Neural cell (in vitro differentiated cells): ENCODE measurements at regions not wholly inside any gene's neighbourhood (a gene's known extent, or its start where the extent isn't known, plus 50 kb on each side); places are given as distances from the start of the nearest gene placed in this dataset.

Experiments used
- H2AFZ ChIP-seq: fragments of 200-600, 300-800 bp; sonication (generic), shearing (Covaris generic); 2 replicates; pipeline ENCODE4 v1.6.0; 2014; ENCODE audit warnings: low read depth, mild to moderate bottlenecking, antibody characterized with exemption, low read length, moderate library complexity
- H3F3A ChIP-seq: fragments of 200-600 bp; shearing (Covaris generic); 2 replicates; pipeline ENCODE4 v1.6.1; 2016; ENCODE audit warnings: mild to moderate bottlenecking, moderate library complexity, mixed read lengths, antibody characterized with exemption, low read length; ENCODE audit not compliant: insufficient read depth, poor library complexity, severe bottlenecking
- H3K27ac ChIP-seq: fragments of 200-600, 300-800 bp; sonication (generic), shearing (Covaris generic); 2 replicates; pipeline ENCODE4 v1.5.1; 2014; ENCODE audit warnings: mild to moderate bottlenecking, low read length, moderate library complexity
- H3K27me3 ChIP-seq: fragments of 300-800, 200-600 bp; sonication (generic), shearing (Covaris generic); 2 replicates; pipeline ENCODE4 v1.6.0; 2014; ENCODE audit warnings: mild to moderate bottlenecking, low read depth, low read length, moderate library complexity; ENCODE audit not compliant: insufficient read depth
- H3K36me3 ChIP-seq: fragments of 300-800, 200-600 bp; sonication (generic), shearing (Covaris generic); 2 replicates; pipeline ENCODE4 v1.5.1; 2014; ENCODE audit warnings: mild to moderate bottlenecking, antibody characterized with exemption, low read length, moderate library complexity; ENCODE audit not compliant: insufficient read depth
- H3K4me2 ChIP-seq: fragments of 300-800, 200-600 bp; sonication (generic), shearing (Covaris generic); 2 replicates; pipeline ENCODE4 v1.6.0; 2014; ENCODE audit warnings: mild to moderate bottlenecking, low read length
- H3K4me3 ChIP-seq: fragments of 300-800, 200-600 bp; sonication (generic), shearing (Covaris generic); 2 replicates; pipeline ENCODE4 v1.5.1; 2014; ENCODE audit warnings: mild to moderate bottlenecking, low read length, moderate library complexity
- H3K79me2 ChIP-seq: fragments of 200-600 bp; shearing (Covaris generic); replicated peaks from 2 replicates; pipeline ENCODE4 v1.6.0; 2014; ENCODE audit warnings: mild to moderate bottlenecking, low read length, moderate library complexity; ENCODE audit not compliant: insufficient read depth
- H3K9ac ChIP-seq: fragments of 300-800, 200-600 bp; sonication (generic), shearing (Covaris generic); 2 replicates; pipeline ENCODE4 v1.6.1; 2016; ENCODE audit warnings: mild to moderate bottlenecking, low read length, mixed read lengths
- H3K9me2 ChIP-seq: fragments of 200-600 bp; shearing (Covaris generic); 2 replicates; pipeline ENCODE4 v1.6.1; 2016; ENCODE audit warnings: mild to moderate bottlenecking, low read length, mixed read lengths; ENCODE audit not compliant: insufficient read depth
- H3K9me3 ChIP-seq: fragments of 200-600, 300-800 bp; sonication (generic), shearing (Covaris generic); 2 replicates; pipeline ENCODE4 v1.6.1; 2016; ENCODE audit warnings: mild to moderate bottlenecking, mixed run types, low read length, moderate library complexity, mixed read lengths
- H4K20me1 ChIP-seq: fragments of 200-600 bp; shearing (Covaris generic); 2 replicates; pipeline ENCODE4 v1.6.1; 2016; ENCODE audit warnings: mild to moderate bottlenecking, mixed run types; ENCODE audit not compliant: insufficient read depth
- EP300 ChIP-seq: fragments of 450-650 bp; conservative IDR thresholded peaks from 2 replicates; pipeline ENCODE4 v1.6.1; 2014; ENCODE audit warnings: antibody characterized with exemption, mild to moderate bottlenecking, moderate library complexity; ENCODE audit not compliant: poor library complexity, severe bottlenecking
- EZH2 ChIP-seq: fragments of 200-600, 300-800 bp; shearing (Covaris generic), sonication (generic); IDR thresholded peaks from 2 replicates; pipeline ENCODE4 v1.6.1; 2014; ENCODE audit warnings: antibody characterized with exemption, low read length, borderline replicate concordance, mild to moderate bottlenecking; ENCODE audit not compliant: insufficient read depth, poor library complexity, severe bottlenecking
- MXI1 ChIP-seq: fragments of 450-650 bp; conservative IDR thresholded peaks from 2 replicates; pipeline ENCODE4 v1.6.1; 2014; ENCODE audit warnings: antibody characterized with exemption, mild to moderate bottlenecking; ENCODE audit not compliant: poor library complexity, severe bottlenecking
- POLR2AphosphoS5 ChIP-seq: IDR thresholded peaks from 2 replicates; pipeline ENCODE4 v1.6.1; 2012
- RAD21 ChIP-seq: fragments of 450-650 bp; conservative IDR thresholded peaks from 2 replicates; pipeline ENCODE4 v1.6.1; 2014; ENCODE audit warnings: antibody characterized with exemption, mild to moderate bottlenecking, moderate library complexity
- REST ChIP-seq: IDR thresholded peaks from 2 replicates; pipeline ENCODE4 v1.6.1; 2012; ENCODE audit warnings: borderline replicate concordance
- SMC3 ChIP-seq: fragments of 450-650 bp; conservative IDR thresholded peaks from 2 replicates; pipeline ENCODE4 v1.6.1; 2014; ENCODE audit warnings: antibody characterized with exemption, mild to moderate bottlenecking, moderate library complexity; ENCODE audit not compliant: poor library complexity
- TAF1 ChIP-seq: IDR thresholded peaks from 2 replicates; pipeline ENCODE4 v1.6.1; 2012; ENCODE audit warnings: low read depth
- TF ChIP-seq, protein P1 (sequence below): fragments of 450-650 bp; IDR thresholded peaks from 2 replicates; pipeline ENCODE4 v1.5.1; 2014; ENCODE audit warnings: antibody characterized with exemption, mild to moderate bottlenecking, moderate library complexity; ENCODE audit not compliant: poor library complexity, severe bottlenecking

DNA sequence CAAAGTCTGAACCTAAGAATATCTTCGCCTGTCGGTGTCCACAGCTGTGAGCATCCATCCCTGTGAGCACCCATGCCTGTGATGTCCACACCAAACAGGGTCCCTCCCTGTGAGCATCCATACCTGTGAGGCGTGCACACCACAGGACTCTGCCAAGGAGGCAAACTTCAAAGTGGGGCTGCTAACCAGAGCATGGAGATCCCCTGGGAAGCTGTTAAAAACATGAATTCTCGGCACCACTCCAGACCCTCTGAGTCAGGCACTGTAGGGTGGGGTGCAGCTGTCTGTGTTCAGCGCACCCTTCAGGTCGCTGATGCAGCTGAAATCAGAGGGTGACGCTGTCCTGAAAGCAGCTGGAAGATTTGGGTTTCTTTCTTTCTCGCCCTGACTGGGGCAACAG lies 85.4 kb upstream of the NXT1 start:
- Histone ChIP-seq H3K36me3 (no peaks in the 10 kb centered on the region), H3K27ac (no peak overlapping the region), H4K20me1 (no peaks in the 10 kb centered on the region), H3F3A (no peaks in the 10 kb centered on the region), H3K4me3 (no peak overlapping the region), H3K27me3 (no peaks in the 10 kb centered on the region), H3K79me2 (no peaks in the 10 kb centered on the region), H3K9me2 (no peaks in the 10 kb centered on the region), H3K4me2 (no peak overlapping the region), H3K9ac (no peak overlapping the region), H3K9me3 (peaks cover 5% of the 10 kb centered on the region), H2AFZ (no peak overlapping the region)
- TF ChIP-seq MXI1 (no peak), EP300 (no peak), POLR2AphosphoS5 (no peak), REST (no peak), TAF1 (no peak), EZH2 (no peak), RAD21 (no peak)

GRCh38 chr20:23264545-23264944 lies 86.0 kb upstream of the NXT1 start:
- Histone ChIP-seq H3F3A (no peaks in the 10 kb centered on the region), H3K36me3 (no peaks in the 10 kb centered on the region), H3K79me2 (no peaks in the 10 kb centered on the region), H3K27me3 (no peaks in the 10 kb centered on the region), H3K9me2 (no peaks in the 10 kb centered on the region), H3K4me2 (no peak overlapping the region), H2AFZ (no peak overlapping the region), H3K9me3 (peaks cover 5% of the 10 kb centered on the region), H4K20me1 (no peaks in the 10 kb centered on the region), H3K9ac (no peak overlapping the region), H3K4me3 (no peak overlapping the region), H3K27ac (no peak overlapping the region)
- TF ChIP-seq SMC3 (no peak), TAF1 (no peak), MXI1 (no peak), POLR2AphosphoS5 (no peak), EZH2 (no peak), EP300 (no peak), RAD21 (no peak), REST (no peak)
- TF ChIP-seq, protein P1, sequence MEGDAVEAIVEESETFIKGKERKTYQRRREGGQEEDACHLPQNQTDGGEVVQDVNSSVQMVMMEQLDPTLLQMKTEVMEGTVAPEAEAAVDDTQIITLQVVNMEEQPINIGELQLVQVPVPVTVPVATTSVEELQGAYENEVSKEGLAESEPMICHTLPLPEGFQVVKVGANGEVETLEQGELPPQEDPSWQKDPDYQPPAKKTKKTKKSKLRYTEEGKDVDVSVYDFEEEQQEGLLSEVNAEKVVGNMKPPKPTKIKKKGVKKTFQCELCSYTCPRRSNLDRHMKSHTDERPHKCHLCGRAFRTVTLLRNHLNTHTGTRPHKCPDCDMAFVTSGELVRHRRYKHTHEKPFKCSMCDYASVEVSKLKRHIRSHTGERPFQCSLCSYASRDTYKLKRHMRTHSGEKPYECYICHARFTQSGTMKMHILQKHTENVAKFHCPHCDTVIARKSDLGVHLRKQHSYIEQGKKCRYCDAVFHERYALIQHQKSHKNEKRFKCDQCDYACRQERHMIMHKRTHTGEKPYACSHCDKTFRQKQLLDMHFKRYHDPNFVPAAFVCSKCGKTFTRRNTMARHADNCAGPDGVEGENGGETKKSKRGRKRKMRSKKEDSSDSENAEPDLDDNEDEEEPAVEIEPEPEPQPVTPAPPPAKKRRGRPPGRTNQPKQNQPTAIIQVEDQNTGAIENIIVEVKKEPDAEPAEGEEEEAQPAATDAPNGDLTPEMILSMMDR = no peak
